Kidney (tissue), 13 donors: ENCODE measurements at regions not wholly inside any gene's neighbourhood (a gene's known extent, or its start where the extent isn't known, plus 50 kb on each side); places are given as distances from the start of the nearest gene placed in this dataset.

ENCODE experiments used
- DNase-seq, 5 donors: peaks; one replicate each; pipeline ENCODE4 v3.0.0-alpha.2; 2013 to 2020
- FAIRE-seq: peaks from 2 replicates; lab custom pipeline; 2012; peaks lifted over from hg19 to GRCh38; lab: Jason Lieb, UNC
- H3K27ac ChIP-seq, 2 donors: one replicate each; pipeline ENCODE4 v1.7.0; 2013; ENCODE audit warnings: low read depth in 2 of 2, low read length in 2 of 2, inconsistent platforms in 1 of 2
- H3K27me3 ChIP-seq: one replicate; pipeline ENCODE4 v1.7.1; 2013; ENCODE audit warnings: low read length, inconsistent platforms; ENCODE audit not compliant: control insufficient read depth, insufficient read depth
- H3K36me3 ChIP-seq, 3 donors: one replicate each; pipeline versions ENCODE4 v1.7.0 to v1.7.1; 2013; ENCODE audit warnings: low read length in 3 of 3, control low read depth in 1 of 3, inconsistent platforms in 1 of 3; ENCODE audit not compliant: insufficient read depth in 3 of 3, control insufficient read depth in 2 of 3
- H3K4me1 ChIP-seq, 3 donors: one replicate each; pipeline versions ENCODE4 v1.7.0 to v1.7.1; 2013; ENCODE audit warnings: low read length in 3 of 3, inconsistent platforms in 1 of 3, low read depth in 1 of 3; ENCODE audit not compliant: control insufficient read depth in 2 of 3, insufficient read depth in 2 of 3
- H3K4me3 ChIP-seq, 3 donors: one replicate each; pipeline versions ENCODE4 v1.7.0 to v1.8.1; 2013; ENCODE audit warnings: low read length in 3 of 3, control low read depth in 1 of 3, inconsistent platforms in 1 of 3
- H3K9ac ChIP-seq, 3 donors: one replicate each; pipeline versions ENCODE4 v1.7.0 to v1.7.1; 2013; ENCODE audit warnings: low read length in 3 of 3, control low read depth in 1 of 3, inconsistent platforms in 1 of 3
- H3K9me3 ChIP-seq, 3 donors: one replicate each; pipeline versions ENCODE4 v1.7.0 to v1.7.1; 2013; ENCODE audit warnings: low read length in 3 of 3, control low read depth in 1 of 3, inconsistent platforms in 1 of 3; ENCODE audit not compliant: control insufficient read depth in 2 of 3, insufficient read depth in 1 of 3
- intact Hi-C: fragments of 100-400 bp; cut with DNase I; formaldehyde crosslinking; loops from one replicate; pipeline ENCODE4 v1.11.1; 2022
- TF ChIP-seq, protein P1 (sequence below): IDR thresholded peaks from 3 replicates; pipeline ENCODE4 v1.5.1; 2012; ENCODE audit warnings: mild to moderate bottlenecking, moderate library complexity, borderline replicate concordance; ENCODE audit not compliant: insufficient read depth; ENCODE audit errors: extremely low read depth
- donor health status: control.
- donor health status: control.
- donor health status: control.
- donor health status: control.
- donor health status: control.
- donor health status: DM: yes; HTN: yes; CAD: no.
- donor health status: Normal renal cell carcinoma (clear cell type).

DNA sequence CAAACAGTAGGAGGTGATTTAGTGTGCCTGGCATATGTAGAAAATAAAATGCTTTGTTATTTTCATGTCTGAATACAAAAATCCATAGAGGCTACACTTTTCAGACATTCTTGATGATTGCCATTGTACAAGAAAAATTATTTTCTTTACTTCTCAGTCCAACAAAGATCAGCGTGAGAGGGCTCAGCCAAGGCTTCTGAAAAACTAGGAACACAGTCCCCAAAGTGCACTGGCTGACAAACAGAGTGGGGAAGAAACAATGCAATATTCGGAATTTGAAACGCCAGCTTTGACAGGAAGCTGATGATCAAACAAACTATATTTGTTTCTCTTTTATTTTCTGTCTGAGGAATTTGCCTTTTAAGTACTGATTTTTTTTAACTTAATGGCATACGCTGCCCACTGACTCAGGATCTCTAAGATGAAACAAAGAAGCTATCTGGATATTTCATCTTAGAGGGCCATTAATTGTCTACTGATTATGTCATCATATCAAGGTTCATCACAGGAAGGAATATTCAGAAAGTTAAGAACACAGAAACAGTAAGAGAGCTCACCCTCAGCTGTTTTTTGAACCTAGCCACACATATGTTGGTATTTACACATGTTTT lies 197.0 kb upstream of the INHBA start:
- TF ChIP-seq, protein P1, sequence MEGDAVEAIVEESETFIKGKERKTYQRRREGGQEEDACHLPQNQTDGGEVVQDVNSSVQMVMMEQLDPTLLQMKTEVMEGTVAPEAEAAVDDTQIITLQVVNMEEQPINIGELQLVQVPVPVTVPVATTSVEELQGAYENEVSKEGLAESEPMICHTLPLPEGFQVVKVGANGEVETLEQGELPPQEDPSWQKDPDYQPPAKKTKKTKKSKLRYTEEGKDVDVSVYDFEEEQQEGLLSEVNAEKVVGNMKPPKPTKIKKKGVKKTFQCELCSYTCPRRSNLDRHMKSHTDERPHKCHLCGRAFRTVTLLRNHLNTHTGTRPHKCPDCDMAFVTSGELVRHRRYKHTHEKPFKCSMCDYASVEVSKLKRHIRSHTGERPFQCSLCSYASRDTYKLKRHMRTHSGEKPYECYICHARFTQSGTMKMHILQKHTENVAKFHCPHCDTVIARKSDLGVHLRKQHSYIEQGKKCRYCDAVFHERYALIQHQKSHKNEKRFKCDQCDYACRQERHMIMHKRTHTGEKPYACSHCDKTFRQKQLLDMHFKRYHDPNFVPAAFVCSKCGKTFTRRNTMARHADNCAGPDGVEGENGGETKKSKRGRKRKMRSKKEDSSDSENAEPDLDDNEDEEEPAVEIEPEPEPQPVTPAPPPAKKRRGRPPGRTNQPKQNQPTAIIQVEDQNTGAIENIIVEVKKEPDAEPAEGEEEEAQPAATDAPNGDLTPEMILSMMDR, result no peak
- Histone ChIP-seq H3K4me1 (no peaks in the 10 kb centered on the region), H3K9me3 (no peaks in the 10 kb centered on the region), H3K4me3 (no peak overlapping the region), H3K27ac (no peak overlapping the region), H3K36me3 (no peaks in the 10 kb centered on the region), H3K9ac (no peak overlapping the region), H3K27me3 (no peaks in the 10 kb centered on the region)
- no peak for FAIRE-seq
- no peak for DNase-seq
- intact Hi-C loops, result no loop called here

DNA sequence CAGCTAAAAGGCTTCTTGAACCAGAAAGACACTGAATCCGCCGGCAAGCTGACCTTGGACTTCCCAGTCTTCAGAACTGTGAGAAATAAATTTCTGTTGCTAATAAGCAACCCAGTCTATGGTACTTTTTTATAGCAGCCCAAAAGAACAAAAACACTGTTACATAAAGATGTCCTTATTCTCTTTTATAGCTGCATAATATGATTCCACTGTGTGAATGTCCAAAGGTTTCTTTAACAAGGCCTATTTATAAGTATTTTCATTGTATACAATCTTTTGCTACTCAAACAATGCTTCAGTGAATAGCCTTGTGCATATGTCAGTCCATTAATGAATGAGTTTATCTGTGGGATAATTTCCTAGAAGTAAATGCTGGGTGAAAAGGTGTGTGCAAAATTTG lies 190.8 kb upstream of the INHBA start:
- H3K27ac ChIP-seq, result no peak overlapping the region
- H3K9ac ChIP-seq, result no peak overlapping the region
- FAIRE-seq (no peak), DNase-seq (no peak)
- no peaks in the 10 kb centered on the region for H3K9me3 ChIP-seq
- intact Hi-C loops, result no loop called here
- H3K27me3 ChIP-seq, result no peaks in the 10 kb centered on the region
- no peaks in the 10 kb centered on the region for H3K4me1 ChIP-seq
- no peak overlapping the region for H3K4me3 ChIP-seq
- TF ChIP-seq, protein P1, result no peak
- no peaks in the 10 kb centered on the region for H3K36me3 ChIP-seq

DNA sequence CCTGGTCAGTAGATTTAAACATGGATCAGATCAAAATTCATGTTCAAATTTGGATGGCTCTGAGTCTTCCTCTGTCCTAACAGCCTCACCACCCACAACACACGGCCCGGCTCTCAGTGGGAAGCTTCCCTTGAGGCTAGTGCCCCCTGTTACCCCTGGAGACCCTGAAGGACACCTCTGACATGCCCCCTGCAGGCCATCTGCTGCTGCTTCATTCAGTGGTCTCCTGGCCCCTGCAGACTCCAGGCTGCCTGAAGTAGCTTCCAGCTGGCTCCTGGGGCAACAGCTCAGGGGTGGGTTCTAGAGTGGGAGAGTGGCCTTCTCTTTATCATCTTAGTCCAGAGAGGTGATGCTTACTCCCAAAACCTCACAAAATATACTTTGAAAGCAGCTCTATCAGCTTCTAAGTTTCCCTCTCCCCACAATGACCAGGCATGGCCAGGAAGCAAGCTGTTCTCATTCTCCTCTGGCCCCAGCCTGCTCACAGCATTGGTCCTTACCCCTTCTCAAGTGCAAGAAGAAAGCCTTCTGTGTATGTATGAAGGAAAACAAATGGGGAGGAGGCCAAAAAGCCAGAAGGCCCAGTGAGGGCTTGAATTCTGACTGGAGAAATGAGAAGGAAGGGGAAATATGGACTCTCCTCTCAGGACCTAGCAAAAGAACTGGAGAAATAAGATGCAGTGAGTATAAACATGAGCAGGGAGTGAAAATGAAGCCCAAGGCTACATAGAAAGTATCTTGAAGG lies 189.6 kb upstream of the INHBA start:
- H3K9ac ChIP-seq, result no peak overlapping the region
- FAIRE-seq, result no peak
- no peaks in the 10 kb centered on the region for H3K4me1 ChIP-seq
- no peaks in the 10 kb centered on the region for H3K27me3 ChIP-seq
- no peaks in the 10 kb centered on the region for H3K9me3 ChIP-seq
- H3K36me3 ChIP-seq, result no peaks in the 10 kb centered on the region
- H3K27ac ChIP-seq, result no peak overlapping the region
- DNase-seq, result no peak
- intact Hi-C loops, result no loop called here
- TF ChIP-seq, protein P1, result no peak
- H3K4me3 ChIP-seq, result no peak overlapping the region
